HG03558 (cell line): ENCODE measurements at regions not wholly inside any gene's neighbourhood (a gene's known extent, or its start where the extent isn't known, plus 50 kb on each side); places are given as distances from the start of the nearest gene placed in this dataset.

Source experiments
- ATAC-seq: cut with Tn5 transposase; IDR thresholded peaks from one replicate; pipeline ENCODE4 v1.9.1; 2021; ENCODE audit warnings: moderate number of reproducible peaks; ENCODE audit not compliant: unreplicated experiment; ENCODE audit errors: extremely low read depth

DNA sequence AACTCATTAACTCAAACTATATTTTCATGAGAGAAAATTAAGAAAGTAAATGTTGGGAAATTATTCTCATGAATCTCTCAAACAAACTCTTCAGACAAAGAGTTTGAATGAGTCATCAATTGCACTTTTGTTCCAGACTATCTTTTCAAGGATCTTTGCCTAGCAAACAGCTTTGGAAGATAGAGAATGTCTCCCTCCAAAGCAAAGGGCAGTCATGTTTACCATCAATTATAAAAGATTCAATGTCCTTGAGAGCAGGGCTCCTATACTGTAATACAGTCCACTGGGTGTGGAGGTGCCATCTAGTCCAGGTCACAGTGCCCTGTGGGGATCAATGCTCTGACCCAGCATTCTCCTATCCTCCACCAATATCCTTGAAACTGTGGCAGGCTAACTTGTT, 1429.3 kb downstream of the EFNA5 start:
- ATAC-seq, result no peak

- ATAC-seq, result no peak
Observed at GRCh38 chr5:106205916-106206571, 1464.7 kb downstream of the EFNA5 start.

GRCh38 chr5:106202035-106202434, 1468.7 kb downstream of the EFNA5 start:
- ATAC-seq, result no peak

DNA sequence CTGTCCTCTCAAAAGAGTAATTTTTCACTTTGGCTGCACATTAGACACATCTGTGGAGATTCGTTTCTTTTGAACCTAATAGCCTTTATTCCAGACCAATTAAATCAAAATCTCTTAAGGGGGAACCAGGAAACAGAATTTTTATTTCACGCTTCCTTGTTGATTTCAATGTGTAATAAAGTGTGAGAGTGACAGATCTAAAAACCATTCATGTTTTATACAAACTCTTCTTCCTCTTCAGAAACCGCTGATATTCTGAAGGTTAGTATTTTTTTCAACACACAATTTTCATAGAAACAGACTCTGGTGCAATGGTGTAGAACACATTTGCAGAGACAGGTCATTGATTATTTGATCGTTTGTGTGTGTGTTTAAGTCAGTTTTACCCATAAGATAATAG, 1469.8 kb downstream of the EFNA5 start:
- no peak for ATAC-seq

GRCh38 chr5:106195679-106196474, 1474.9 kb downstream of the EFNA5 start:
- ATAC-seq, result no peak

- ATAC-seq, result no peak
Observed at GRCh38 chr5:106189121-106189809, 1481.5 kb downstream of the EFNA5 start.

DNA sequence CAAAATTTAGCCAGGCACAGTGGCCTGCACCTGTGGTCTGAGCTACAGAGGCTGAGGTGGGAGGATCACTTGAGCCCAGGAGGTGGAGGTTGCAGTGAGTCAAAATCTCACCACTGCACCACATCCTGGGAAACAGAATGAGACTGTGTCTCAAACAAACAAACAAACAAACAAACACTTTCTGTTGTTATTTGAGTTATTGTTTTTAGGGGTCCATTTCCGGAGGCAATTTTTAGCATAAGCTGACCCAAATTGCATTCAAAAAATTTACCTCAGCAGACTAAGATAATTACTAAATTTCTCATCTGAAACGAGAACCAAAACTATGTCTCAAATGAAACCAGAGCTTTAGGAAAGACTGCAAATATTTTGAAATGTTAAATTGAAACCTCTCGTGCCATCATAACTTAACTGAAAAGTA, 1485.1 kb downstream of the EFNA5 start:
- ATAC-seq, result no peak

GRCh38 chr5:106174903-106175302, 1495.8 kb downstream of the EFNA5 start:
- ATAC-seq, result no peak

- no peak for ATAC-seq
Observed at GRCh38 chr5:106172681-106173532, 1497.8 kb downstream of the EFNA5 start.

GRCh38 chr5:106171708-106172107, 1499.0 kb downstream of the EFNA5 start:
- ATAC-seq, result no peak

DNA sequence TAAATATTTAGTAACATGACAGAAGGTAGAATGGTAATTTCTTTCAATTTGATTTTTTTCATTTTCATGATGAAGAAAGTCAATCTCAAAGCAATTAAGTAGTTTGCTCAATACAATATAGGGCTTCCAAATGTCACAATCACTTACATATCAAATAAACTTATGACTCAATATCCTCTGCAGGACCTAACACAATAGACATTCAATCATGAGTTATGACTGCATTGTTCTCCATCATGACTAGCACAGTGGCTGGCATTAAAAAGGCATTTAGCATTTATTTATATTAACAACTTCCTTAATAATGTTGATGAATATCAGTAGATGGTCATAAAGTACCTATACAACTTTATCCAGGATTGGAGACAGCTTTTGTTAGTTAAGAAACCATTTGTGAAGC, 1499.6 kb downstream of the EFNA5 start:
- ATAC-seq, result no peak

GRCh38 chr5:106167766-106168165, 1503.0 kb downstream of the EFNA5 start:
- ATAC-seq, result no peak

- no peak for ATAC-seq
Observed at GRCh38 chr5:106163233-106163632, 1507.5 kb downstream of the EFNA5 start.

DNA sequence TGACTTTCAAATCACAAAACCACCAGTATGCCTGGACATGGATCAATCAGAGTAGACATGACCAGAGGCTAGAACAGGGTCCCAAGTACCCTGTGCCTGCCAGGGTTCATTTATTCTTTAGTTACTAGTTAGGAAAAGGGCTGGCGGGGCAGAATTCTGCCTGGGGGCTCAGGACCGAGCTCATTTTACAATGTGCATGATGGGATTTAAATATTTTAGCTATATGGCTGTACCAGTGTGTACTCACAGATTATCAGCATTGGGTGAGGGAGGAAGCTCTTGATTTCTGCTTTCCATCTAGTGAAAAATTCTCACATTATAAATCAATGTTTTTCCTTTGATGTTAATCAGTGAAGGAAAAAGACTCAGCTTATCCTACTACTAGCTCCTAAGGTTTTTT, 1511.1 kb downstream of the EFNA5 start:
- ATAC-seq, result no peak

- ATAC-seq, result no peak
Observed at GRCh38 chr5:106154280-106154716, 1516.4 kb downstream of the EFNA5 start.

DNA sequence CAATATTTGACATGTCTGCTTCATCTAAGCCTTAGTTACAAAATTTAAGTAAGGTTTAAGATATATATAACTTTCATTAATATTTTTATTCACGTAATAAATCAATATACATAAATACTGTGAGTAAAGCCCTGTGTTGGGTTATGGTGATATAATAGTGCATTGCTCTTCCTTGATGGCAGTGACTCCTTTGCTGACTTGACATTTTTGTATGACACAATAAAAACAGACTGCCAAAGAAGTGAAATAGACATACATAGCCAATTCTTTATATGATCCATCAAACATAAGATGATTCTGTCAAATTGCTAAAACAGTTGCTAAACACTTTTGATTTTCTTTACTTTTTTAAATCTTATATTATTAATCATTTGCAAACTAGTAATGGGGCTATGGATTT, 1518.2 kb downstream of the EFNA5 start:
- ATAC-seq, result no peak

DNA sequence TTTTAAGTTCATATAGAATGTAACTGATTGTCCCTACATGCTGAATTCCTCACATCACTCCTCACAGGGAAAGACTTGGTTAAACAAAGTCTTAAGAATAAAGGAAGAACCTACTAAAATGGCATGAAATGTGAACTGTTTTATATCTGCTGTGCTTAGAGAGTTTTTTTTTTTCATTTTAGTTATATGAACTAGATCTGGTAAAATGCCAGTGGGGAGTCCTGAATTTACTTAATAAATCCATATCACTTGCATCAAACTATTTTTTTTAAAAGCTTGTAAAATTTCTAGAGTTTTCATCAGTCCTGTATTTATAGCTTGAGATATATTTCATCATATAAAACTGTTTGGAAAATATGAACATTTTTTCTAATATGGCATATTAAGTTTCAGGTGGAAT, 1528.6 kb downstream of the EFNA5 start:
- no peak for ATAC-seq

DNA sequence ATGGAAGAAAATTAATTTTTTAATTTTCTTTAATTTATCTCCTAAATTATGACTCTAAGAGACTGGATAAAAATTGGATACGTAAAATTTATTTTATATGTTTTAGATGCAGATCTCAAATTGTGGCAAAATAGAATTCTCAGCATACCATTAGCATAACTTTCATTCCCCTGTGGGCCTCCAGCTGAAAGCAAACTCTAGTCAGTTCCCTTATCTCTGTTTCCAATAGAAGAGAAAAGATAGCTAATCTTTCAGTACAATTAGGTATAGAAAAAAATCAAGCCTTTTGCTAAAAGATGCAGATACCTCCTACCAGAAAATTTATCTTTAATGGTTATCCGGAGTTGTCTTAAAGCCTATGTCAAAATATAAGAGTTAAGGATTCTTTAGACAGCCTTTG, 1530.6 kb downstream of the EFNA5 start:
- ATAC-seq, result no peak

DNA sequence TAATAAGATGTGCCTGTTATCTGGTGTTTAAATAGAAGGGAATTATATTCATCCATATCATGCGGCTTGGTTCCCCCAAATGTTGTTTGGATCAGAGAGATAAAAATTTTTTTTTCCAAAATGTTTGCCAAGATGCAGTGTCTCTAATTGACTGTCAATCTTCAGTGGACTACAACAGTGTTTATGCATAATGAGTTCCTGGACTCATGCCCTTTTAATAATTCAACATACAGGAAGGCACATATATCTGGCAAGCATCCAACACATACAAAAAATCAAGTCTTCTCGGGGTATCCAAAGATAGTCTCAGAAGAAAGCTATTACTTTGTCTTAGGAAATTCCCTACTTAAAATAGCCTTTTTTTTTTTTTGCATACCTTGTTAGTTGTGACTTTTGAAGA, 1534.7 kb downstream of the EFNA5 start:
- ATAC-seq, result no peak

GRCh38 chr5:106135473-106135872, 1535.3 kb downstream of the EFNA5 start:
- ATAC-seq, result no peak
